Activated CD4-positive, alpha-beta T cell treated with anti-CD3 and anti-CD28 coated beads for 36 hours (primary cell): ENCODE measurements at regions not wholly inside any gene's neighbourhood (a gene's known extent, or its start where the extent isn't known, plus 50 kb on each side); places are given as distances from the start of the nearest gene placed in this dataset.

ENCODE experiments used
- ATAC-seq: fragments of 200-7000 bp; cut with Tn5 transposase; one replicate; pipeline ENCODE4 v1.10.0; 2021; ENCODE audit warnings: mild to moderate bottlenecking, moderate library complexity
- CTCF ChIA-PET: fragments of 350-600 bp; sonication (Branson Sonifier 250); formaldehyde crosslinking; loops from one replicate; lab custom pipeline; 2021; ENCODE audit warnings: antibody characterized with exemption; lab: Charles Lee
- POLR2A ChIA-PET: fragments of 350-600 bp; sonication (Branson Sonifier 250); formaldehyde crosslinking; loops from one replicate; lab custom pipeline; 2021; ENCODE audit warnings: antibody characterized with exemption, inconsistent platforms; lab: Charles Lee
- DNase-seq: peaks from one replicate; pipeline ENCODE4 v3.0.0-alpha.2; 2020
- H3K27ac Mint-ChIP-seq: one replicate; pipeline ENCODE4 v1.8.0; 2021; ENCODE audit warnings: mixed read lengths
- H3K27me3 Mint-ChIP-seq: one replicate; pipeline ENCODE4 v1.8.0; 2021; ENCODE audit warnings: mixed read lengths
- H3K36me3 Mint-ChIP-seq: one replicate; pipeline ENCODE4 v1.8.0; 2021; ENCODE audit warnings: low read depth, mixed read lengths
- H3K4me1 Mint-ChIP-seq: one replicate; pipeline ENCODE4 v1.8.0; 2021; ENCODE audit warnings: mixed read lengths
- H3K4me3 Mint-ChIP-seq: one replicate; pipeline ENCODE4 v1.8.0; 2021; ENCODE audit warnings: mild to moderate bottlenecking, moderate library complexity, mixed read lengths
- H3K9me3 Mint-ChIP-seq: one replicate; pipeline ENCODE4 v1.8.0; 2021; ENCODE audit warnings: low read depth, mixed read lengths
- intact Hi-C, 2 experiments: fragments of 100-400 bp; cut with DNase I in 1 of 2; cut with micrococcal nuclease in 1 of 2; formaldehyde crosslinking; loops; one replicate each; pipeline versions ENCODE4 v1.14.2 to v1.15.1; 2022 to 2024; cut with DNase I, micrococcal nuclease

GRCh38 chr9:119955276-119955675 lies 586.0 kb upstream of the BRINP1 start:
- ChIA-PET POLR2A (no interaction called here), CTCF (no interaction called here)
- H3K27me3 Mint-ChIP-seq: peaks cover 6% of the 10 kb centered on the region
- no peak for DNase-seq
- intact Hi-C loops: no loop called here
- H3K9me3 Mint-ChIP-seq: no peaks in the 10 kb centered on the region
- H3K27ac Mint-ChIP-seq: no peak overlapping the region
- no peaks in the 10 kb centered on the region for H3K4me1 Mint-ChIP-seq
- no peak overlapping the region for H3K4me3 Mint-ChIP-seq
- ATAC-seq: no peak
- H3K36me3 Mint-ChIP-seq: no peaks in the 10 kb centered on the region

- no peak for DNase-seq
- ChIA-PET CTCF (no interaction called here), POLR2A (interaction anchor here (0.8 kb wide), 1 partner anchor 170 kb away, joined by 8 read pairs; no protein-coding TSS in a partner anchor)
- intact Hi-C loops: no loop called here
- H3K27ac Mint-ChIP-seq: no peak overlapping the region
- ATAC-seq: no peak
- no peaks in the 10 kb centered on the region for H3K27me3 Mint-ChIP-seq
- H3K4me3 Mint-ChIP-seq: no peak overlapping the region
- no peaks in the 10 kb centered on the region for H3K36me3 Mint-ChIP-seq
- H3K9me3 Mint-ChIP-seq: no peaks in the 10 kb centered on the region
- no peaks in the 10 kb centered on the region for H3K4me1 Mint-ChIP-seq
Observed at GRCh38 chr9:119951591-119951990, 582.4 kb upstream of the BRINP1 start.

- Mint-ChIP-seq H3K4me1 (no peaks in the 10 kb centered on the region), H3K27ac (no peak overlapping the region), H3K4me3 (no peak overlapping the region), H3K27me3 (no peaks in the 10 kb centered on the region), H3K36me3 (no peaks in the 10 kb centered on the region), H3K9me3 (no peaks in the 10 kb centered on the region)
- ChIA-PET POLR2A (interaction anchor here (0.8 kb wide), 1 partner anchor 169 kb away, joined by 8 read pairs; no protein-coding TSS in a partner anchor), CTCF (no interaction called here)
- intact Hi-C loops: no loop called here
- no peak for ATAC-seq
- no peak for DNase-seq
Observed at GRCh38 chr9:119951090-119951489, 581.9 kb upstream of the BRINP1 start.

GRCh38 chr9:119945686-119946085 lies 576.5 kb upstream of the BRINP1 start:
- intact Hi-C loops: no loop called here

GRCh38 chr9:119941091-119941490 lies 571.9 kb upstream of the BRINP1 start:
- Mint-ChIP-seq H3K27ac (no peak overlapping the region), H3K4me3 (no peak overlapping the region), H3K36me3 (no peaks in the 10 kb centered on the region), H3K9me3 (no peaks in the 10 kb centered on the region), H3K27me3 (peaks cover 2% of the 10 kb centered on the region), H3K4me1 (no peaks in the 10 kb centered on the region)
- POLR2A ChIA-PET: no interaction called here
- DNase-seq: no peak
- CTCF ChIA-PET: no interaction called here
- ATAC-seq: no peak
- intact Hi-C loops: no loop called here

More at GRCh38 chr9:119945686-119946085, 576.5 kb upstream of the BRINP1 start:
- no peak for DNase-seq
- ChIA-PET CTCF (no interaction called here), POLR2A (no interaction called here)
- H3K27me3 Mint-ChIP-seq: no peaks in the 10 kb centered on the region
- ATAC-seq: no peak
- H3K27ac Mint-ChIP-seq: no peak overlapping the region
- no peaks in the 10 kb centered on the region for H3K9me3 Mint-ChIP-seq
- no peaks in the 10 kb centered on the region for H3K36me3 Mint-ChIP-seq
- no peak overlapping the region for H3K4me3 Mint-ChIP-seq
- H3K4me1 Mint-ChIP-seq: no peaks in the 10 kb centered on the region

GRCh38 chr9:119938871-119939270 lies 569.6 kb upstream of the BRINP1 start:
- ATAC-seq: no peak
- POLR2A ChIA-PET: no interaction called here

GRCh38 chr9:119934497-119934896 lies 565.3 kb upstream of the BRINP1 start:
- no peaks in the 10 kb centered on the region for H3K4me1 Mint-ChIP-seq
- H3K27ac Mint-ChIP-seq: no peak overlapping the region
- intact Hi-C loops: no loop called here
- no peaks in the 10 kb centered on the region for H3K9me3 Mint-ChIP-seq
- peaks cover 2% of the 10 kb centered on the region for H3K27me3 Mint-ChIP-seq
- ChIA-PET CTCF (no interaction called here), POLR2A (no interaction called here)
- no peak for DNase-seq
- H3K36me3 Mint-ChIP-seq: no peaks in the 10 kb centered on the region
- H3K4me3 Mint-ChIP-seq: no peak overlapping the region
- ATAC-seq: no peak

More at GRCh38 chr9:119938871-119939270, 569.6 kb upstream of the BRINP1 start:
- CTCF ChIA-PET: no interaction called here
- H3K27me3 Mint-ChIP-seq: peaks cover 2% of the 10 kb centered on the region
- H3K4me1 Mint-ChIP-seq: no peaks in the 10 kb centered on the region
- H3K36me3 Mint-ChIP-seq: no peaks in the 10 kb centered on the region
- no peak overlapping the region for H3K27ac Mint-ChIP-seq
- H3K4me3 Mint-ChIP-seq: no peak overlapping the region
- DNase-seq: no peak
- H3K9me3 Mint-ChIP-seq: no peaks in the 10 kb centered on the region
- intact Hi-C loops: no loop called here

- intact Hi-C loops: no loop called here
- H3K4me3 Mint-ChIP-seq: no peak overlapping the region
- no peaks in the 10 kb centered on the region for H3K36me3 Mint-ChIP-seq
- peaks cover 2% of the 10 kb centered on the region for H3K27me3 Mint-ChIP-seq
- ChIA-PET POLR2A (no interaction called here), CTCF (no interaction called here)
- H3K9me3 Mint-ChIP-seq: no peaks in the 10 kb centered on the region
- ATAC-seq (no peak), DNase-seq (no peak)
- no peaks in the 10 kb centered on the region for H3K4me1 Mint-ChIP-seq
- no peak overlapping the region for H3K27ac Mint-ChIP-seq
Observed at GRCh38 chr9:119933191-119933590, 564.0 kb upstream of the BRINP1 start.

- CTCF ChIA-PET: no interaction called here
- H3K36me3 Mint-ChIP-seq: no peaks in the 10 kb centered on the region
- intact Hi-C loops: no loop called here
Observed at GRCh38 chr9:119924736-119925135, 555.5 kb upstream of the BRINP1 start.

GRCh38 chr9:119917175-119917574 lies 547.9 kb upstream of the BRINP1 start:
- intact Hi-C loops: no loop called here
- Mint-ChIP-seq H3K9me3 (peaks cover 6% of the 10 kb centered on the region), H3K27me3 (peaks cover 2% of the 10 kb centered on the region), H3K4me1 (no peaks in the 10 kb centered on the region), H3K4me3 (no peak overlapping the region), H3K36me3 (no peaks in the 10 kb centered on the region), H3K27ac (no peak overlapping the region)
- ATAC-seq (no peak), DNase-seq (no peak)
- CTCF ChIA-PET: interaction anchor here (0.6 kb wide), 1 partner anchor 817 kb away, joined by 5 read pairs; no protein-coding TSS in a partner anchor
- POLR2A ChIA-PET: no interaction called here

More at GRCh38 chr9:119924736-119925135, 555.5 kb upstream of the BRINP1 start:
- Mint-ChIP-seq H3K27ac (no peak overlapping the region), H3K27me3 (peaks cover 4% of the 10 kb centered on the region), H3K4me3 (no peak overlapping the region), H3K4me1 (no peaks in the 10 kb centered on the region), H3K9me3 (peaks cover 6% of the 10 kb centered on the region)
- POLR2A ChIA-PET: no interaction called here
- DNase-seq: no peak
- no peak for ATAC-seq

- ChIA-PET POLR2A (no interaction called here), CTCF (no interaction called here)
- Mint-ChIP-seq H3K9me3 (peaks cover 6% of the 10 kb centered on the region), H3K4me1 (no peaks in the 10 kb centered on the region), H3K27ac (no peak overlapping the region), H3K4me3 (no peak overlapping the region), H3K27me3 (no peaks in the 10 kb centered on the region), H3K36me3 (no peaks in the 10 kb centered on the region)
- ATAC-seq: no peak
- intact Hi-C loops: no loop called here
- DNase-seq: no peak
Observed at GRCh38 chr9:119907056-119907455, 537.8 kb upstream of the BRINP1 start.

GRCh38 chr9:119905724-119906123 lies 536.5 kb upstream of the BRINP1 start:
- Mint-ChIP-seq H3K36me3 (no peaks in the 10 kb centered on the region), H3K9me3 (peaks cover 6% of the 10 kb centered on the region), H3K27ac (no peak overlapping the region), H3K4me1 (no peaks in the 10 kb centered on the region), H3K27me3 (no peaks in the 10 kb centered on the region), H3K4me3 (no peak overlapping the region)
- CTCF ChIA-PET: no interaction called here
- DNase-seq (no peak), ATAC-seq (no peak)
- POLR2A ChIA-PET: no interaction called here
- intact Hi-C loops: no loop called here

GRCh38 chr9:119903851-119904250 lies 534.6 kb upstream of the BRINP1 start:
- no peaks in the 10 kb centered on the region for H3K27me3 Mint-ChIP-seq
- ChIA-PET CTCF (no interaction called here), POLR2A (no interaction called here)
- ATAC-seq: no peak
- H3K27ac Mint-ChIP-seq: no peak overlapping the region
- intact Hi-C loops: no loop called here
- no peak for DNase-seq
- H3K9me3 Mint-ChIP-seq: peaks cover 6% of the 10 kb centered on the region
- no peaks in the 10 kb centered on the region for H3K36me3 Mint-ChIP-seq
- no peaks in the 10 kb centered on the region for H3K4me1 Mint-ChIP-seq
- H3K4me3 Mint-ChIP-seq: no peak overlapping the region
